Panc1 (cell line): ENCODE measurements at regions not wholly inside any gene's neighbourhood (a gene's known extent, or its start where the extent isn't known, plus 50 kb on each side); places are given as distances from the start of the nearest gene placed in this dataset.
"Not testable (repeated sequence)": the region's sequence is repeated elsewhere in the genome, so short reads cannot be mapped to it uniquely, and the experiment has no call there.

Experiments used
- ATAC-seq: fragments of 200-7000 bp; cut with Tn5 transposase; 2 replicates; pipeline ENCODE4 v1.9.1; 2020; ENCODE audit warnings: mild to moderate bottlenecking, moderate library complexity
- BruUV-seq: library from RNA; stranded (reverse); fragments of 400-500 nt; replicated peaks from 2 replicates; lab custom pipeline; 2021; lab: Mats Ljungman, UMichigan
- CTCF ChIA-PET: fragments of 300-600 bp; sonication (Branson Sonifier 250); formaldehyde crosslinking; loops from one replicate; lab custom pipeline; 2022; ENCODE audit warnings: antibody characterized with exemption; lab: Charles Lee
- POLR2A ChIA-PET: fragments of 300-600 bp; sonication (Branson Sonifier 250); formaldehyde crosslinking; loops from one replicate; lab custom pipeline; 2022; ENCODE audit warnings: antibody characterized with exemption; lab: Charles Lee
- DNase-seq: peaks from one replicate; pipeline ENCODE4 v3.0.0-alpha.2; 2010; ENCODE audit warnings: low read depth, low spot score
- H3K27ac ChIP-seq: 2 replicates; pipeline ENCODE4 v1.5.1; 2011; ENCODE audit warnings: mild to moderate bottlenecking, low read length, inconsistent platforms
- H3K27me3 ChIP-seq: fragments of 200-500 bp; sonication (Bioruptor generic); 2 replicates; pipeline ENCODE4 v1.6.0; 2014; ENCODE audit warnings: low read length, inconsistent platforms; ENCODE audit not compliant: control insufficient read depth, insufficient read depth
- H3K36me3 ChIP-seq: fragments of 200-500 bp; sonication (Bioruptor generic); 2 replicates; pipeline ENCODE4 v1.5.1; 2014; ENCODE audit warnings: inconsistent platforms, mild to moderate bottlenecking, low read length, moderate library complexity; ENCODE audit not compliant: control insufficient read depth, insufficient read depth
- H3K4me1 ChIP-seq: 2 replicates; pipeline ENCODE4 v1.5.1; 2011; ENCODE audit warnings: inconsistent platforms, mild to moderate bottlenecking, low read length, moderate library complexity; ENCODE audit not compliant: control insufficient read depth, insufficient read depth
- H3K4me3 ChIP-seq, 2 experiments: 2 replicates each; pipeline ENCODE4 v1.5.1; 2011 to 2012; ENCODE audit warnings: low read depth in 2 of 2, low read length in 2 of 2, mild to moderate bottlenecking in 2 of 2, inconsistent platforms in 1 of 2, moderate library complexity in 1 of 2
- H3K9me3 ChIP-seq: fragments of 200-500 bp; sonication (Bioruptor generic); 2 replicates; pipeline ENCODE4 v1.5.1; 2014; ENCODE audit warnings: low read depth, mild to moderate bottlenecking, inconsistent platforms, low read length, moderate library complexity; ENCODE audit not compliant: control insufficient read depth, insufficient read depth
- POLR2AphosphoS5 ChIP-seq: IDR thresholded peaks from 2 replicates; pipeline ENCODE4 v1.6.1; 2012; ENCODE audit warnings: mild to moderate bottlenecking, low read depth, low read length, moderate library complexity
- REST ChIP-seq, 2 experiments: IDR thresholded peaks; 2 replicates each; pipeline ENCODE4 v1.6.1; 2011 to 2012; ENCODE audit warnings: low read depth in 2 of 2, control low read depth in 1 of 2, low read length in 1 of 2, mild to moderate bottlenecking in 1 of 2, moderate library complexity in 1 of 2; ENCODE audit not compliant: insufficient read depth in 1 of 2
- SIN3A ChIP-seq: IDR thresholded peaks from 2 replicates; pipeline ENCODE4 v1.6.1; 2012; ENCODE audit warnings: low read depth, mild to moderate bottlenecking, low read length, moderate library complexity, borderline replicate concordance; ENCODE audit not compliant: insufficient read depth
- TCF7L2 ChIP-seq: IDR thresholded peaks from 2 replicates; pipeline ENCODE4 v1.6.1; 2011; ENCODE audit warnings: mild to moderate bottlenecking, low read depth, low read length, inconsistent platforms
- in situ Hi-C: cut with HindIII; loops from 2 replicates; pipeline ENCODE4 v1.10.0; 2016; ENCODE audit warnings: low sequenced_read_pairs, low pct_unique_long_range_greater_than_20kb
- intact Hi-C: fragments of 100-400 bp; cut with micrococcal nuclease; formaldehyde crosslinking; loops from one replicate; pipeline ENCODE4 v1.10.0; 2022; ENCODE audit not compliant: unreplicated experiment
- TF ChIP-seq, protein P1 (sequence below): fragments of 450-650 bp; IDR thresholded peaks from 2 replicates; pipeline ENCODE4 v1.5.1; 2017; ENCODE audit warnings: mild to moderate bottlenecking

DNA sequence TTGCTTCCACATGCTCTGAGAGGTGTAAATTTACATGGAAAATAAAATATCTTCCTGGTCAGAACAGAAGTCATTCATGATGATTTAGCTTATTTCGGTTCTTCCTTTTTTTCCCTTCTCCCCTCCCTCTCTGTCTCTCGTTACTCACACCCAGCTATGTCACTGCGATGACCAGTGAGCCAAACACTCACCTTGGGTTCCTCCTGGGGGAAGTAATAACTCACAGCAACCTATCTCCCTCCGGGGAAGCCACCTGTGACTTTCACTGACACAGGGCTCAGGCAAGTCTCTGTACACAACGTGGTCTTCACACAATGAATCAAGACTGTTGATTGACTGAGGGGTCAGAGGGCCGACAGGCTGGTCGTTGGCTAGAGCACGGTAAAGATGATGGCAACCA is 135.3 kb upstream of the VANGL1 start:
- DNase-seq = no peak
- TF ChIP-seq, protein P1, sequence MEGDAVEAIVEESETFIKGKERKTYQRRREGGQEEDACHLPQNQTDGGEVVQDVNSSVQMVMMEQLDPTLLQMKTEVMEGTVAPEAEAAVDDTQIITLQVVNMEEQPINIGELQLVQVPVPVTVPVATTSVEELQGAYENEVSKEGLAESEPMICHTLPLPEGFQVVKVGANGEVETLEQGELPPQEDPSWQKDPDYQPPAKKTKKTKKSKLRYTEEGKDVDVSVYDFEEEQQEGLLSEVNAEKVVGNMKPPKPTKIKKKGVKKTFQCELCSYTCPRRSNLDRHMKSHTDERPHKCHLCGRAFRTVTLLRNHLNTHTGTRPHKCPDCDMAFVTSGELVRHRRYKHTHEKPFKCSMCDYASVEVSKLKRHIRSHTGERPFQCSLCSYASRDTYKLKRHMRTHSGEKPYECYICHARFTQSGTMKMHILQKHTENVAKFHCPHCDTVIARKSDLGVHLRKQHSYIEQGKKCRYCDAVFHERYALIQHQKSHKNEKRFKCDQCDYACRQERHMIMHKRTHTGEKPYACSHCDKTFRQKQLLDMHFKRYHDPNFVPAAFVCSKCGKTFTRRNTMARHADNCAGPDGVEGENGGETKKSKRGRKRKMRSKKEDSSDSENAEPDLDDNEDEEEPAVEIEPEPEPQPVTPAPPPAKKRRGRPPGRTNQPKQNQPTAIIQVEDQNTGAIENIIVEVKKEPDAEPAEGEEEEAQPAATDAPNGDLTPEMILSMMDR = no peak
- no peak for TF ChIP-seq TCF7L2
- TF ChIP-seq SIN3A = no peak
- no peak for TF ChIP-seq POLR2AphosphoS5
- Histone ChIP-seq H3K36me3 (no peaks in the 10 kb centered on the region), H3K27me3 (no peaks in the 10 kb centered on the region), H3K4me1 (no peaks in the 10 kb centered on the region), H3K9me3 (no peaks in the 10 kb centered on the region), H3K4me3 (no peak overlapping the region), H3K27ac (no peak overlapping the region)
- in situ Hi-C loops (no loop called here), intact Hi-C loops (no loop called here)
- CTCF ChIA-PET = no interaction called here
- ATAC-seq = no peak
- BruUV-seq = no TSS peak
- POLR2A ChIA-PET = no interaction called here

DNA sequence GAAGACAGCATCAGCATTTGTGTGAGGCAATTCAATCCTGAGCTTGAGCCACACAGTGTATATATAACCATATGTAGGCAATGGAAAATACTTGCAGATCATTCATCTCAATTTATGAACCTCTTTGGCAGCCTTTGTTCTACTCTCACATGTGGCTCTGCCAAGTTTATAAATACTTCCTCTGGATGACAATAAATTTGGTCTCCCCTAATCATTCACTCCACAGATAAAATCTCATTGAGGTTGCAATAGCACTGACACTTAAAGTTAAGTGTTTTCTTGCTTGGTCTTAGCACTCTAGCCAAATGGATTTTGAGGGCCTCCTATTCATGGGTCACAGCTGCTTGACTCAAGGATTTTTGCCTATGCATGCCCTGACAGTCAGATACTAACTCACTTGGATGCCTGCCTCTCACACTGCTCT is 136.6 kb upstream of the VANGL1 start:
- H3K4me1 ChIP-seq = no peaks in the 10 kb centered on the region
- H3K4me3 ChIP-seq = no peak overlapping the region
- BruUV-seq = no TSS peak
- ChIA-PET POLR2A (no interaction called here), CTCF (no interaction called here)
- ATAC-seq = no peak
- no peak for TF ChIP-seq REST (IDR thresholded peaks at IDR 0.05; ENCODE audit: insufficient read depth in 1 of 2, low read depth in 2 of 2, low read length in 1 of 2)
- TF ChIP-seq SIN3A = no peak
- TF ChIP-seq TCF7L2 = no peak
- no peak for TF ChIP-seq POLR2AphosphoS5
- TF ChIP-seq, protein P1 = no peak
- H3K27ac ChIP-seq = no peak overlapping the region
- DNase-seq = no peak
- in situ Hi-C loops (no loop called here), intact Hi-C loops (no loop called here)
- H3K27me3 ChIP-seq = no peaks in the 10 kb centered on the region
- no peaks in the 10 kb centered on the region for H3K36me3 ChIP-seq
- no peaks in the 10 kb centered on the region for H3K9me3 ChIP-seq

- H3K27ac ChIP-seq, ATAC-seq, H3K36me3 ChIP-seq, in situ Hi-C loops, H3K9me3 ChIP-seq, POLR2A ChIA-PET, H3K4me3 ChIP-seq, intact Hi-C loops, CTCF ChIA-PET, H3K27me3 ChIP-seq, H3K4me1 ChIP-seq, DNase-seq, BruUV-seq: not testable (repeated sequence)
Observed at GRCh38 chr1:115502183-115502582, 139.6 kb upstream of the VANGL1 start.
